PC-3 (cell line): ENCODE measurements at regions not wholly inside any gene's neighbourhood (a gene's known extent, or its start where the extent isn't known, plus 50 kb on each side); places are given as distances from the start of the nearest gene placed in this dataset.
"Not testable (repeated sequence)": the region's sequence is repeated elsewhere in the genome, so short reads cannot be mapped to it uniquely, and the experiment has no call there.

Experiments used
- ATAC-seq: fragments of 200-7000 bp; cut with Tn5 transposase; 2 replicates; pipeline ENCODE4 v1.9.1; 2020; ENCODE audit warnings: mild to moderate bottlenecking, moderate library complexity
- BruUV-seq: library from RNA; stranded (reverse); fragments of 400-500 nt; replicated peaks from 2 replicates; lab custom pipeline; 2021; lab: Mats Ljungman, UMichigan
- CTCF ChIA-PET: fragments of 300-600 bp; sonication (Branson Sonifier 250); formaldehyde crosslinking; loops from one replicate; lab custom pipeline; 2022; ENCODE audit warnings: antibody characterized with exemption; lab: Charles Lee
- POLR2A ChIA-PET: fragments of 300-600 bp; sonication (Branson Sonifier 250); formaldehyde crosslinking; loops from one replicate; lab custom pipeline; 2022; ENCODE audit warnings: antibody characterized with exemption; ENCODE audit not compliant: unreplicated experiment; lab: Charles Lee
- DNase-seq: peaks from one replicate; pipeline ENCODE4 v3.0.0-alpha.2; 2015
- H2AFZ ChIP-seq: fragments of 300-600 bp; sonication (generic); 2 replicates; pipeline ENCODE4 v1.6.0; 2016; ENCODE audit warnings: antibody characterized with exemption, low read length
- H3F3A ChIP-seq: fragments of 300-600 bp; sonication (generic); one replicate; pipeline ENCODE4 v1.6.0; 2017; ENCODE audit warnings: antibody characterized with exemption, low read length, control low read depth, mild to moderate bottlenecking; ENCODE audit not compliant: unreplicated experiment
- H3K27ac ChIP-seq: fragments of 300-600 bp; sonication (generic); 2 replicates; pipeline ENCODE4 v1.5.1; 2016; ENCODE audit warnings: mild to moderate bottlenecking, low read length
- H3K27me3 ChIP-seq: fragments of 300-600 bp; sonication (generic); 2 replicates; pipeline ENCODE4 v1.6.1; 2016; ENCODE audit warnings: low read length, mixed read lengths
- H3K36me3 ChIP-seq: fragments of 300-600 bp; sonication (generic); 2 replicates; pipeline ENCODE4 v1.6.1; 2016; ENCODE audit warnings: low read depth, mixed run types, low read length, mixed read lengths
- H3K4me1 ChIP-seq: fragments of 300-600 bp; sonication (generic); 2 replicates; pipeline ENCODE4 v1.5.1; 2016; ENCODE audit warnings: low read length; ENCODE audit not compliant: insufficient read depth
- H3K4me2 ChIP-seq: fragments of 300-600 bp; sonication (generic); 2 replicates; pipeline ENCODE4 v1.6.0; 2016; ENCODE audit warnings: low read length
- H3K4me3 ChIP-seq: fragments of 300-600 bp; sonication (generic); 2 replicates; pipeline ENCODE4 v1.5.1; 2016; ENCODE audit warnings: mild to moderate bottlenecking, low read length, mixed read lengths
- H3K79me2 ChIP-seq: fragments of 300-600 bp; sonication (generic); 2 replicates; pipeline ENCODE4 v1.6.1; 2017; ENCODE audit warnings: low read length, mixed read lengths
- H3K9ac ChIP-seq: fragments of 300-600 bp; sonication (generic); 2 replicates; pipeline ENCODE4 v1.6.0; 2016; ENCODE audit warnings: mild to moderate bottlenecking, low read length
- H3K9me2 ChIP-seq: fragments of 300-600 bp; sonication (generic); replicated peaks from 2 replicates; pipeline ENCODE4 v1.6.1; 2016; ENCODE audit warnings: mixed run types, low read length, mixed read lengths
- H3K9me3 ChIP-seq: fragments of 300-600 bp; sonication (generic); 2 replicates; pipeline ENCODE4 v1.6.1; 2016; ENCODE audit warnings: low read length, mixed read lengths
- H4K20me1 ChIP-seq: fragments of 300-600 bp; sonication (generic); 2 replicates; pipeline ENCODE4 v1.6.1; 2016; ENCODE audit warnings: low read length, mixed read lengths
- EZH2 ChIP-seq: fragments of 300-600 bp; sonication (generic); IDR thresholded peaks from one replicate; pipeline ENCODE4 v1.6.1; 2017; ENCODE audit warnings: antibody characterized with exemption, mild to moderate bottlenecking, low read length; ENCODE audit not compliant: unreplicated experiment
- EZH2phosphoT487 ChIP-seq: fragments of 300-600 bp; sonication (generic); IDR thresholded peaks from 2 replicates; pipeline ENCODE4 v1.6.1; 2018; ENCODE audit warnings: mild to moderate bottlenecking, antibody characterized with exemption, low read length, borderline replicate concordance
- intact Hi-C: fragments of 100-400 bp; cut with micrococcal nuclease; formaldehyde crosslinking; loops from 2 replicates; pipeline ENCODE4 v1.9.0; 2023
- TF ChIP-seq, protein P1 (sequence below): fragments of 300-600 bp; sonication (generic); conservative IDR thresholded peaks from 2 replicates; pipeline ENCODE4 v1.5.1; 2017; ENCODE audit warnings: antibody characterized with exemption, low read depth, mild to moderate bottlenecking, low read length

DNA sequence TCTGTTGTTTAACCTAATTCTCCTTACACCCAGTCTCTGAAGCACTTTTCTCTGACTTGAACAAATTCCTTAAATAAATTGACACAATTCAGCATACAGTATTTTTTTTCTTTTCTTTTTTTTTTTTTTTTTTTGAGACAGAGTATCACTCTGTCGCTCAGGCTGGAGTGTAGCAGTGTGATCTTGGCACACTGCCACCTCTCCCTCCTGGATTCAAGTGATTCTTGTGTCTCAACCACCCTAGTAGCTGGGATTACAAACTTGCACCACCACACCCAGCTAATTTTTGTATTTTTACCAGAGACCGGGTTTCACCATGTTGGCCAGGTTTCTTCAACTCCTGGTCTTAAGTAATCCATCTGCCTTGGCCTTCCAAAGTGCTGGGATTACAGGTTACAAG lies 1498.1 kb upstream of the PCDH10 start:
- no peaks in the 10 kb centered on the region for H3K9me2 ChIP-seq
- no peak for DNase-seq
- H3K4me2 ChIP-seq, result no peak overlapping the region
- POLR2A ChIA-PET, result no interaction called here
- CTCF ChIA-PET, result no interaction called here
- H3F3A ChIP-seq, result no peaks in the 10 kb centered on the region
- H3K27me3 ChIP-seq, result no peaks in the 10 kb centered on the region
- H3K9ac ChIP-seq, result no peak overlapping the region
- H3K36me3 ChIP-seq, result no peaks in the 10 kb centered on the region
- no peaks in the 10 kb centered on the region for H4K20me1 ChIP-seq
- intact Hi-C loops, result no loop called here
- H2AFZ ChIP-seq, result no peak overlapping the region
- no TSS peak for BruUV-seq
- H3K4me1 ChIP-seq, result no peaks in the 10 kb centered on the region
- no peaks in the 10 kb centered on the region for H3K9me3 ChIP-seq
- no peak for TF ChIP-seq EZH2
- TF ChIP-seq, protein P1, sequence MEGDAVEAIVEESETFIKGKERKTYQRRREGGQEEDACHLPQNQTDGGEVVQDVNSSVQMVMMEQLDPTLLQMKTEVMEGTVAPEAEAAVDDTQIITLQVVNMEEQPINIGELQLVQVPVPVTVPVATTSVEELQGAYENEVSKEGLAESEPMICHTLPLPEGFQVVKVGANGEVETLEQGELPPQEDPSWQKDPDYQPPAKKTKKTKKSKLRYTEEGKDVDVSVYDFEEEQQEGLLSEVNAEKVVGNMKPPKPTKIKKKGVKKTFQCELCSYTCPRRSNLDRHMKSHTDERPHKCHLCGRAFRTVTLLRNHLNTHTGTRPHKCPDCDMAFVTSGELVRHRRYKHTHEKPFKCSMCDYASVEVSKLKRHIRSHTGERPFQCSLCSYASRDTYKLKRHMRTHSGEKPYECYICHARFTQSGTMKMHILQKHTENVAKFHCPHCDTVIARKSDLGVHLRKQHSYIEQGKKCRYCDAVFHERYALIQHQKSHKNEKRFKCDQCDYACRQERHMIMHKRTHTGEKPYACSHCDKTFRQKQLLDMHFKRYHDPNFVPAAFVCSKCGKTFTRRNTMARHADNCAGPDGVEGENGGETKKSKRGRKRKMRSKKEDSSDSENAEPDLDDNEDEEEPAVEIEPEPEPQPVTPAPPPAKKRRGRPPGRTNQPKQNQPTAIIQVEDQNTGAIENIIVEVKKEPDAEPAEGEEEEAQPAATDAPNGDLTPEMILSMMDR, result no peak
- no peak for TF ChIP-seq EZH2phosphoT487
- H3K79me2 ChIP-seq, result no peaks in the 10 kb centered on the region
- no peak for ATAC-seq
- H3K27ac ChIP-seq, result no peak overlapping the region
- no peak overlapping the region for H3K4me3 ChIP-seq

DNA sequence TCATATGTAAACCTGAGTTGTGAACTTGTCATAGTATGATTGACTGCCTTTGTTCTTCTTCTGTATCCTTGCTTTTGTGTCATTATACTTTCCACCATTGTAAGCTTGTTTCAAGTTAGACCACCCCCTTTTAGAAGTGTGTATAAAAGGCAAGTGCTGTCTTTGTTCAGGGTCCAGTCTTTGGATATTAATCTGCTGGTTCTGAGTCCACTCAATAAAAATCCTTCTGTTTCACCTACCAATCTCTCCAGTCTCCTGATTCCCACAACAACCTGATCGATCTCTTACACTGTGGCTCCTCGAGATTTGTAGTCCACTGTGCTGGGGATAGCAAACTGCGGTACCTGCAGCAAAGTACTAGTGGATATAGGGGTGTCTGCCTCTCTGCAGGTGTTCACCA lies 1465.8 kb upstream of the PCDH10 start:
- POLR2A ChIA-PET, CTCF ChIA-PET, H3F3A ChIP-seq, H2AFZ ChIP-seq, H3K36me3 ChIP-seq, DNase-seq, BruUV-seq, H4K20me1 ChIP-seq, H3K27ac ChIP-seq, H3K27me3 ChIP-seq, ATAC-seq, H3K4me2 ChIP-seq, H3K79me2 ChIP-seq, H3K9me2 ChIP-seq, H3K4me1 ChIP-seq, intact Hi-C loops, H3K4me3 ChIP-seq, H3K9me3 ChIP-seq, H3K9ac ChIP-seq: not testable (repeated sequence)

DNA sequence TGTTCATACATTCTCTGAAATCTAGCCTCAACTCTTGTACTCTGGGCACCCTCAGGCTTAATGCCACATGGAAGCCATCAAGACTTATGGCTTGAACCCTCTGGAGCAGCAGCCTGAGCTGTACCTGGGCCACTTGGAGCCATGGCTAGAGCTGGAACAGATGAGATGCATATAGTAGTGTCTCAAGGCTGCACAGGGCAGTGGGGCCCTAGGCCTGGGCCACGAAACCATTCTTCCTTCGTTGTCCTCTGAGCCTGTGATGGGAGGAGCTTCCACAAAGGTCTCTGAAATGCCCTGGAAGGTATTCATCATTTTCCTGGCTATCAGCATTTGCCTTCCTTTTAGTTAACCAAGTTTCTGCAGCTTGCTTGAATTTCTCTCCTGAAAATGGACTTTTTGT lies 1427.2 kb upstream of the PCDH10 start:
- ATAC-seq (no peak), DNase-seq (no peak)
- ChIA-PET POLR2A (no interaction called here), CTCF (no interaction called here)
- H3K27ac ChIP-seq, result no peak overlapping the region
- H3F3A ChIP-seq, result no peaks in the 10 kb centered on the region
- no peaks in the 10 kb centered on the region for H3K36me3 ChIP-seq
- H3K4me2 ChIP-seq, result no peak overlapping the region
- no peak overlapping the region for H3K4me3 ChIP-seq
- H3K9me2 ChIP-seq, result no peaks in the 10 kb centered on the region
- no peaks in the 10 kb centered on the region for H3K27me3 ChIP-seq
- no peak overlapping the region for H2AFZ ChIP-seq
- no peak overlapping the region for H3K9ac ChIP-seq
- H3K9me3 ChIP-seq, result no peaks in the 10 kb centered on the region
- no peaks in the 10 kb centered on the region for H3K4me1 ChIP-seq
- TF ChIP-seq EZH2phosphoT487 (no peak), EZH2 (no peak)
- TF ChIP-seq, protein P1, result no peak
- BruUV-seq, result no TSS peak
- no peaks in the 10 kb centered on the region for H3K79me2 ChIP-seq
- intact Hi-C loops, result no loop called here
- no peaks in the 10 kb centered on the region for H4K20me1 ChIP-seq

DNA sequence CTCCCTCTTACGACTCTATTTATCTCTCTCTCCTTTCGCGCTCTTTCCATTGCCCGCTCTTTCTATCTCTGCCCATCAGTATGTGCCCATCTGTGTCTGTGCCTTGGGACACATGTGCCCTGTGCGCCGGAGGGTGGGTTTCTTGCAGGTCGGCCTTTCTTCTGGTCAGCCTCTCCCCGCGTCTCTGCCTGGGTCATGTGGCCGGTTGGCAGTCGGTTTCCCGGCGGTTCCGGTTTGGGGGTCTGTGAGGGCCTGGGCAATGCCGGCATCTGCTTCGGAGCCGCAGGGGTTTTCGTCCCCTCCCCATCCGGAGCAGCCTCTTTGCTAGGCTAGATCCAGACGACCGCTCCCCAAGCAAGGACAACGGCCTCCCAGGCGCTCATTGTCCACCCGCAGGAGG lies 1426.0 kb upstream of the PCDH10 start:
- H3K4me2 ChIP-seq, POLR2A ChIA-PET, H2AFZ ChIP-seq, H3K9me3 ChIP-seq, DNase-seq, H3K4me1 ChIP-seq, intact Hi-C loops, H3K9me2 ChIP-seq, ATAC-seq, CTCF ChIA-PET, H3K4me3 ChIP-seq, H4K20me1 ChIP-seq, H3K79me2 ChIP-seq, H3F3A ChIP-seq, BruUV-seq, H3K36me3 ChIP-seq, H3K27ac ChIP-seq, H3K9ac ChIP-seq, H3K27me3 ChIP-seq: not testable (repeated sequence)

DNA sequence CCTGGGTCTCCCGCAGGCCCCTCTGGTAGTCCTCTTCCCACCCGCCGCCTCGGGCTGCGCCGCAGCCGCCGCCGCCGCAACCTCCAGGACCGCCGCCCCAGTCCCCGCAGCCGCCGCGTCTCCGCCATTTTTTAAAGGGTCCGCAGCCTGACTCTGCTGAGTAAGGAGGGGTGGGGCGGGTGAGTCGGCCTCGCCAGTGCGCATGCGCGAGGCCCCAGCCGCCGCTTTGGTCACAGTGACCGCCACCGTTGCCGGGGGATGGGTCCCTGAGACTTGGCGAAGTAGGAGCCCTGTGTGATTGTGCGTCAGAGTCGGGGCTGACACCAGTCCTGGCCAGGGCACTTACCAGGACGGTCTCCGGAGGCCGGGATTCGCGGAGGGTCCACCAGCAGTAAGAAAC lies 1424.2 kb upstream of the PCDH10 start:
- H3K4me2 ChIP-seq, H3K9ac ChIP-seq, H3K79me2 ChIP-seq, H2AFZ ChIP-seq, H3K9me2 ChIP-seq, POLR2A ChIA-PET, H4K20me1 ChIP-seq, intact Hi-C loops, H3K27ac ChIP-seq, H3K4me3 ChIP-seq, BruUV-seq, H3K36me3 ChIP-seq, H3K4me1 ChIP-seq, ATAC-seq, H3F3A ChIP-seq, CTCF ChIA-PET, H3K9me3 ChIP-seq, H3K27me3 ChIP-seq: not testable (repeated sequence)
- DNase-seq, result peak; percentile 26
